ENCODE measurements at regions not wholly inside any gene's neighbourhood (a gene's known extent, or its start where the extent isn't known, plus 50 kb on each side); places are given as distances from the start of the nearest gene placed in this dataset.

GRCh38 chr2:16258350-16258749 lies 318.0 kb downstream of the MYCN start:
- TF ChIP-seq, protein P1, sequence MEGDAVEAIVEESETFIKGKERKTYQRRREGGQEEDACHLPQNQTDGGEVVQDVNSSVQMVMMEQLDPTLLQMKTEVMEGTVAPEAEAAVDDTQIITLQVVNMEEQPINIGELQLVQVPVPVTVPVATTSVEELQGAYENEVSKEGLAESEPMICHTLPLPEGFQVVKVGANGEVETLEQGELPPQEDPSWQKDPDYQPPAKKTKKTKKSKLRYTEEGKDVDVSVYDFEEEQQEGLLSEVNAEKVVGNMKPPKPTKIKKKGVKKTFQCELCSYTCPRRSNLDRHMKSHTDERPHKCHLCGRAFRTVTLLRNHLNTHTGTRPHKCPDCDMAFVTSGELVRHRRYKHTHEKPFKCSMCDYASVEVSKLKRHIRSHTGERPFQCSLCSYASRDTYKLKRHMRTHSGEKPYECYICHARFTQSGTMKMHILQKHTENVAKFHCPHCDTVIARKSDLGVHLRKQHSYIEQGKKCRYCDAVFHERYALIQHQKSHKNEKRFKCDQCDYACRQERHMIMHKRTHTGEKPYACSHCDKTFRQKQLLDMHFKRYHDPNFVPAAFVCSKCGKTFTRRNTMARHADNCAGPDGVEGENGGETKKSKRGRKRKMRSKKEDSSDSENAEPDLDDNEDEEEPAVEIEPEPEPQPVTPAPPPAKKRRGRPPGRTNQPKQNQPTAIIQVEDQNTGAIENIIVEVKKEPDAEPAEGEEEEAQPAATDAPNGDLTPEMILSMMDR (IDR thresholded peaks at IDR 0.05) = no peak
- no peak for TF ChIP-seq EZH2 (IDR thresholded peaks at IDR 0.05; ENCODE audit: borderline replicate concordance, insufficient read depth, low read depth, low read length, poor library complexity, severe bottlenecking)

All from B cell (primary cell).